ENCODE measurements at regions not wholly inside any gene's neighbourhood (a gene's known extent, or its start where the extent isn't known, plus 50 kb on each side); places are given as distances from the start of the nearest gene placed in this dataset.

DNA sequence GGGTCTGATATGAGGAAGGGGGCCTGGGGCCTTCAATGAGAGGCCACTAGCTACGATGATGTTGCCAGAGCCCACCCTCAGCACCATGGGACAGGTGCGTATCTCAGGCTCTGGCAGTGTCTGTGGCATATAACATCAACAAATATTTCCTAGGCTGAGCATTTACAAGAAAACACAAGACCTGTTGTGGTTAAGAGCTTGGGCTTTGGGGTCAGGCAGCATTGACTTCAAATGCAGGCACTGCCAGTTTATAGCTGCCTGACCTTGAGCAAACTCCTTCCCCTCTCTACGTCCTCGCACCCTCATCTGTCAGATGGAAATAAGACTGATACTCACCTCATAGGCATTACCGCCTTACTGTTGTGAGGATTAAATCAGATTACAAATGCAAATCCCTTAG lies 156.0 kb downstream of the KATNAL1 start:
- H3K36me3 ChIP-seq (ENCODE audit: control insufficient read depth, insufficient read depth, low read length): no peaks in the 10 kb centered on the region
- Mint-ChIP-seq H3K4me3 (peak overlapping the region in 3 of 4 donors; percentile 43 to 77 (median 59)), H3K4me1 (peaks cover 12 to 85% (median 67%) of the 10 kb centered on the region in 4 donors), H3K27ac (peak overlapping the region; percentile 78 to 99 (median 97)), H3K9me3 (peaks cover 0 to 1% (median 0%) of the 10 kb centered on the region in 7 donors), H3K27me3 (no peaks in the 10 kb centered on the region), H3K36me3 (peaks cover 3% of the 10 kb centered on the region)
- H3K9me3 ChIP-seq (ENCODE audit: control insufficient read depth in 2 of 2, low read length in 2 of 2): no peaks in the 10 kb centered on the region
- DNase-seq (no peak), ATAC-seq (ENCODE audit: low read depth in 2 of 2) (no peak)
- H3K27ac ChIP-seq (ENCODE audit: insufficient read depth, low read length, poor library complexity, severe bottlenecking): no peak overlapping the region
- H3K4me1 ChIP-seq (ENCODE audit: control insufficient read depth, insufficient read depth, low read length, poor library complexity, severe bottlenecking): peaks cover 58% of the 10 kb centered on the region
- H3K4me3 ChIP-seq (ENCODE audit: low read depth, low read length): no peak overlapping the region
- H3K27me3 ChIP-seq (ENCODE audit: control insufficient read depth, insufficient read depth, low read length): no peaks in the 10 kb centered on the region

DNA sequence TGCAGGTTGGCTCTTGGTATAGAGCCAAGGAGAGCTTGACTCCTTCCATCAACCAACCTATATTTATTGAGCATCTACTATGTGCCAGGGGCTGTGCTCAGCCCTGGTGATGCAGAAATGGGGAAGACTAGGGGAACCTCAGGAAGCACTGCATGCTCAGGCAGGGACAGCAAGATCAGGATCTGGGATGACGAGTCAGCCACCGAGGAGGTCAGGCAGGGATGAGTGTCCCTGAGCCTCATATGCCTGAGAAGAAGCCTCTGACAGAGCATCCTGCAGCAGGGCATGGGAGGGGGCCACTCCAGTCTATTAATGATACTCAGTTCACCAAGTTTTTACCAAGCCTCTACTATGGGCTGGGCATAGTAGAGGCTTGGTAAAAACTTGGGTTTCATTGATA lies 158.1 kb downstream of the KATNAL1 start:
- Histone ChIP-seq H3K4me3 (ENCODE audit: low read depth, low read length) (no peak overlapping the region), H3K36me3 (ENCODE audit: control insufficient read depth, insufficient read depth, low read length) (no peaks in the 10 kb centered on the region), H3K27me3 (ENCODE audit: control insufficient read depth, insufficient read depth, low read length) (no peaks in the 10 kb centered on the region), H3K4me1 (ENCODE audit: control insufficient read depth, insufficient read depth, low read length, poor library complexity, severe bottlenecking) (peaks cover 66% of the 10 kb centered on the region), H3K9me3 (ENCODE audit: control insufficient read depth in 2 of 2, low read length in 2 of 2) (no peaks in the 10 kb centered on the region), H3K27ac (ENCODE audit: insufficient read depth, low read length, poor library complexity, severe bottlenecking) (peak overlapping the region; percentile 77)
- DNase-seq: no peak
- peaks cover 10% of the 10 kb centered on the region for H3K36me3 Mint-ChIP-seq
- H3K4me1 Mint-ChIP-seq: peaks cover 17 to 85% (median 70%) of the 10 kb centered on the region in 4 donors
- H3K27ac Mint-ChIP-seq: peak overlapping the region; percentile 96 to 99 (median 97)
- H3K27me3 Mint-ChIP-seq: no peaks in the 10 kb centered on the region
- H3K9me3 Mint-ChIP-seq: peaks cover 0 to 7% (median 1%) of the 10 kb centered on the region in 7 donors
- ATAC-seq (ENCODE audit: low read depth in 2 of 2): no peak
- peak overlapping the region in 3 of 4 donors; percentile 29 to 85 (median 66) for H3K4me3 Mint-ChIP-seq

DNA sequence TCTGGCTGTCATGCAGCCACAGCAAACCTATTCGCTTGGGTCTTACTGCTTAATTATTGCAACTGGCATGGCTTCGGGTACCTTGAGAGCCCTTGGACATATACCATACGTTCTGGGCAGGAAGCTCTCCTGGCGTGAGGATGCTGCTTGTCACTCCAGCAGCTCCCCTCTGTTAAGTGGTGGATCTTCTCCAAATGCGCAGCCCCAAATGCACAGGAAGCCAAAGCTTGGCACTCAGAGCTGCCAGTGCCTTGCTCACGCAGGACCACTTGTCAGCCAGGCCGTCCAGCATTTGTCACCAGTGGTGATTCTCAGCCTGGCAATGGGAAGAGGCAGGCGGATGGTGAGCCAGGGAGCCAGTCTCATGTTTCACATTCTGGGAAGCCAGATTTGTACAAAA lies 158.6 kb downstream of the KATNAL1 start:
- H3K9me3 ChIP-seq (ENCODE audit: control insufficient read depth in 2 of 2, low read length in 2 of 2): no peaks in the 10 kb centered on the region
- peaks cover 71% of the 10 kb centered on the region for H3K4me1 ChIP-seq (ENCODE audit: control insufficient read depth, insufficient read depth, low read length, poor library complexity, severe bottlenecking)
- peak in 1 of 3 donors; percentile 22 for DNase-seq
- no peaks in the 10 kb centered on the region for H3K27me3 ChIP-seq (ENCODE audit: control insufficient read depth, insufficient read depth, low read length)
- Mint-ChIP-seq H3K4me3 (peak overlapping the region; percentile 29 to 85 (median 78)), H3K27me3 (no peaks in the 10 kb centered on the region), H3K9me3 (peaks cover 0 to 10% (median 1%) of the 10 kb centered on the region in 7 donors), H3K27ac (peak overlapping the region; percentile 96 to 99 (median 97)), H3K4me1 (peaks cover 20 to 87% (median 72%) of the 10 kb centered on the region in 4 donors), H3K36me3 (peaks cover 10% of the 10 kb centered on the region)
- no peak overlapping the region for H3K4me3 ChIP-seq (ENCODE audit: low read depth, low read length)
- no peak for ATAC-seq (ENCODE audit: low read depth in 2 of 2)
- no peaks in the 10 kb centered on the region for H3K36me3 ChIP-seq (ENCODE audit: control insufficient read depth, insufficient read depth, low read length)
- H3K27ac ChIP-seq (ENCODE audit: insufficient read depth, low read length, poor library complexity, severe bottlenecking): peak overlapping the region; percentile 77

DNA sequence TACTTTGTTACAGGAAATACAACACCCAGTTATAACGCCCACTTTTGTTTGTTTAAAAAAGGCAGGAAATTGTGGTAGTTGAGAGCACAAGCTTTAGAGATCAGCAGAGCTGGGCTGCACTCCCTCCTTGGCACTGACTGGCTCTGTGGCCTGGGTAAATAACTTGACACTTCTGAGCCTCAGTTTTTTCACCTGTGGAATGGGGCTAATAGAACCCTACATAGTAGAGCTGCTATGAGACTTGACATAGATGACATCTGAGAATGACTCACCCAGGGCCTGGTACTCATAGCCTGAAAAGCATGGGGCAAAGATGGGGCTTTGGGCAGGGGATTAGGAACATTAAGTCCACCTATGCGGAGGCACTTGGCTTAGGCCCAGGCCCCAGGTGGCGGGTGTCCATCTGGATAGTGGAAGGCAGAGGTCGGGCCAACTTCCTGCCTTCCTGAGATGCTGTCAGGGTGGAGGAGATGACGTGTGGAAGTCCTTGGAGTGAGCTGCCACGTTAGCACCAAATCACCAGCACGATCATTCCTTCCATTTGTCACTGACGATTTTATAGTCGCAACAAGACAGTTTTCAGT lies 159.1 kb downstream of the KATNAL1 start:
- Histone ChIP-seq H3K9me3 (ENCODE audit: control insufficient read depth in 2 of 2, low read length in 2 of 2) (no peaks in the 10 kb centered on the region), H3K27me3 (ENCODE audit: control insufficient read depth, insufficient read depth, low read length) (no peaks in the 10 kb centered on the region), H3K4me3 (ENCODE audit: low read depth, low read length) (peak overlapping the region; percentile 68), H3K4me1 (ENCODE audit: control insufficient read depth, insufficient read depth, low read length, poor library complexity, severe bottlenecking) (peaks cover 71% of the 10 kb centered on the region), H3K36me3 (ENCODE audit: control insufficient read depth, insufficient read depth, low read length) (no peaks in the 10 kb centered on the region), H3K27ac (ENCODE audit: insufficient read depth, low read length, poor library complexity, severe bottlenecking) (peak overlapping the region; percentile 77)
- peak; percentile 92 to 94 for ATAC-seq (ENCODE audit: low read depth in 2 of 2)
- Mint-ChIP-seq H3K36me3 (peaks cover 10% of the 10 kb centered on the region), H3K4me3 (peak overlapping the region; percentile 72 to 85 (median 78)), H3K27me3 (no peaks in the 10 kb centered on the region), H3K4me1 (peaks cover 23 to 90% (median 72%) of the 10 kb centered on the region in 4 donors), H3K27ac (peak overlapping the region; percentile 96 to 99 (median 97)), H3K9me3 (peaks cover 0 to 12% (median 1%) of the 10 kb centered on the region in 7 donors)
- DNase-seq: peak in 2 of 3 donors; percentile 78 to 92

DNA sequence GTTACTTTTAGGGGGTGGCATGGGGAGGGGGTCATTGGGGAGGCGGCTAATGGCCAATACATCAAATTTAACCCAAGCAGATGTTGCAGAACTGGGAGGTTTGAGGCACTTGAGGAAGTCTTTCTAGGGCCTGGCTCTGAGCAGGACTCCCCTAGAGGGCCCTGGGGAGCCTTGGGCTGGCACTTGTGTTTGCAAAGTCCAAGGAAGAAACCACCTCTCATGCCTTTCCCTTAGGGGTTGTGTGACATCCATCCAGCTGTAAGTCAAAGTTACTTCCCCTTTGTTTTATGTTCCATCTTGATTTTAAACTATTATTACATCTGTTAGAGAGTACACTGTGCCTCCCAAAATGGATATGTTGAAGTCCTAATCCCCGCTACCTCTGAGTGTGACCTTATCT lies 159.9 kb downstream of the KATNAL1 start:
- Mint-ChIP-seq H3K4me3 (peak overlapping the region; percentile 72 to 85 (median 78)), H3K27ac (peak overlapping the region; percentile 96 to 99 (median 97)), H3K27me3 (no peaks in the 10 kb centered on the region), H3K4me1 (peaks cover 26 to 93% (median 73%) of the 10 kb centered on the region in 4 donors), H3K36me3 (peaks cover 10% of the 10 kb centered on the region), H3K9me3 (peaks cover 0 to 12% (median 1%) of the 10 kb centered on the region in 7 donors)
- DNase-seq: peak in 1 of 3 donors; percentile 35
- Histone ChIP-seq H3K4me3 (ENCODE audit: low read depth, low read length) (peak overlapping the region; percentile 68), H3K27ac (ENCODE audit: insufficient read depth, low read length, poor library complexity, severe bottlenecking) (peak overlapping the region; percentile 77), H3K9me3 (ENCODE audit: control insufficient read depth in 2 of 2, low read length in 2 of 2) (no peaks in the 10 kb centered on the region), H3K36me3 (ENCODE audit: control insufficient read depth, insufficient read depth, low read length) (no peaks in the 10 kb centered on the region), H3K4me1 (ENCODE audit: control insufficient read depth, insufficient read depth, low read length, poor library complexity, severe bottlenecking) (peaks cover 77% of the 10 kb centered on the region), H3K27me3 (ENCODE audit: control insufficient read depth, insufficient read depth, low read length) (no peaks in the 10 kb centered on the region)
- ATAC-seq (ENCODE audit: low read depth in 2 of 2): no peak

DNA sequence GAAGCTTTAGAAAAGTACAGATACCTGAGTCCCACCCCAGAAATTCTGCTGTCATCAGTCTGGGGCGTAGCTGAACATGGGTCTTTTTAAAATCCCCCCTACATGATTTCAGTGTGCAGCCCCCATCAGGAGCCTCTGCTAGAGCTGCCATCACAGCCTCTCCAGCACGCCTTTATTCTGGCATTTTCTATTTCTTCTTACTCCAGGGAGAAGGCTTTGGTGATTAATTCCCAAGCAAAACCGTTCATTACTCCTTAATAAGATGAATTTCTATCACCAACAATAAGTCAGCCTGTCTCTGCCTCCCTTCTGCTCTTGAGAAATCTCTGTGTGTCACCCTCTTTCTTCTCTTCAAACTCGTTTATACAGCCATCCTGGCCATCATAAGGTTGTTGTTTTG lies 160.3 kb downstream of the KATNAL1 start:
- Mint-ChIP-seq H3K4me1 (peaks cover 28 to 93% (median 73%) of the 10 kb centered on the region in 4 donors), H3K36me3 (peaks cover 10% of the 10 kb centered on the region), H3K27me3 (no peaks in the 10 kb centered on the region), H3K27ac (peak overlapping the region; percentile 96 to 99 (median 97)), H3K9me3 (peaks cover 0 to 12% (median 1%) of the 10 kb centered on the region in 7 donors), H3K4me3 (peak overlapping the region in 2 of 4 donors; percentile 83 to 85)
- Histone ChIP-seq H3K9me3 (ENCODE audit: control insufficient read depth in 2 of 2, low read length in 2 of 2) (no peaks in the 10 kb centered on the region), H3K4me3 (ENCODE audit: low read depth, low read length) (peak overlapping the region; percentile 3), H3K27me3 (ENCODE audit: control insufficient read depth, insufficient read depth, low read length) (no peaks in the 10 kb centered on the region), H3K36me3 (ENCODE audit: control insufficient read depth, insufficient read depth, low read length) (no peaks in the 10 kb centered on the region), H3K4me1 (ENCODE audit: control insufficient read depth, insufficient read depth, low read length, poor library complexity, severe bottlenecking) (peaks cover 79% of the 10 kb centered on the region), H3K27ac (ENCODE audit: insufficient read depth, low read length, poor library complexity, severe bottlenecking) (peak overlapping the region; percentile 77)
- no peak for DNase-seq
- ATAC-seq (ENCODE audit: low read depth in 2 of 2): no peak

DNA sequence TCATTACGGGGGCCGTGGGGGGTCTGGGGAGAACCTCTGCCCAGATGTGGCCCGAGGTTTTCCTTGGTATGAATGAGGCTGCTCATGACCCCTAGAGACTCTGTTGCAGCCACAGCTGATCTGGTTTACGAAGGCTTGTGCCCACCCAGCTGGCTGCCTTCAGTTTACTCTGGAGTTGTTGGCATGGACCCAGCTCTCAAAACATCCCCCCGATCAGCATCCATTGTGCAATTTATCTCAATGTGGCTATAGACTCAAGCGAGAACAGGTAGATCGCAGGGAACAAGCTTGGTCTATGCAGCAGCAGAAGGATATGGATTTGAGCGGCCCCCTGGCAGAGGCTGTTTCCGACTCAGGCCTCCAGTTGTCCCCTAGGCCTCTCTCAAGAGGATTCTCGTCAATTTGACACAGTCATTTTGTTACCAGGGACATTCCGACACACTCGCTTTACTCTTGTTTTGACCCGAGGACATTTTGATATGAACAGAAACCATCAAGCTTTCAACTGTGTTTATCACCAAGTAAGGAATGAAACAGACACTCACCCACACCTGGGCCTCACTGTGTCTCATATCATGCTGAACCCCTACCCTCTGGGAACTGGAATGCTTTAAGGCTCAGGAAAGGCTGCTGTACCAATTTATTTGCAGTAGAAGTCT lies 161.5 kb downstream of the KATNAL1 start:
- H3K27me3 Mint-ChIP-seq: no peaks in the 10 kb centered on the region
- peak overlapping the region; percentile 43 for H3K4me3 ChIP-seq (ENCODE audit: low read depth, low read length)
- peaks cover 0 to 14% (median 1%) of the 10 kb centered on the region in 7 donors for H3K9me3 Mint-ChIP-seq
- no peaks in the 10 kb centered on the region for H3K9me3 ChIP-seq (ENCODE audit: control insufficient read depth in 2 of 2, low read length in 2 of 2)
- peak in 1 of 3 donors; percentile 33 for DNase-seq
- H3K27ac ChIP-seq (ENCODE audit: insufficient read depth, low read length, poor library complexity, severe bottlenecking): no peak overlapping the region
- peaks cover 10% of the 10 kb centered on the region for H3K36me3 Mint-ChIP-seq
- no peaks in the 10 kb centered on the region for H3K36me3 ChIP-seq (ENCODE audit: control insufficient read depth, insufficient read depth, low read length)
- H3K4me3 Mint-ChIP-seq: peak overlapping the region; percentile 11 to 85 (median 64)
- no peaks in the 10 kb centered on the region for H3K27me3 ChIP-seq (ENCODE audit: control insufficient read depth, insufficient read depth, low read length)
- no peak for ATAC-seq (ENCODE audit: low read depth in 2 of 2)
- peaks cover 69% of the 10 kb centered on the region for H3K4me1 ChIP-seq (ENCODE audit: control insufficient read depth, insufficient read depth, low read length, poor library complexity, severe bottlenecking)
- peaks cover 28 to 91% (median 62%) of the 10 kb centered on the region in 4 donors for H3K4me1 Mint-ChIP-seq
- peak overlapping the region; percentile 96 to 99 (median 97) for H3K27ac Mint-ChIP-seq

Data from CD4-positive, CD25-positive, alpha-beta regulatory T cell (primary cell).